OCI-LY3 (cell line): ENCODE measurements at regions not wholly inside any gene's neighbourhood (a gene's known extent, or its start where the extent isn't known, plus 50 kb on each side); places are given as distances from the start of the nearest gene placed in this dataset.

Experiments
- CTCF ChIP-seq: fragments of 200-600, 300-600 bp; sonication (generic); IDR thresholded peaks from 2 replicates; pipeline ENCODE4 v1.5.1; 2014; ENCODE audit warnings: antibody characterized with exemption, low read length, low read depth
- EZH2phosphoT487 ChIP-seq: fragments of 200-600 bp; shearing (Covaris generic); IDR thresholded peaks from 2 replicates; pipeline ENCODE4 v1.6.1; 2018; ENCODE audit warnings: antibody characterized with exemption, mixed run types, low read depth

DNA sequence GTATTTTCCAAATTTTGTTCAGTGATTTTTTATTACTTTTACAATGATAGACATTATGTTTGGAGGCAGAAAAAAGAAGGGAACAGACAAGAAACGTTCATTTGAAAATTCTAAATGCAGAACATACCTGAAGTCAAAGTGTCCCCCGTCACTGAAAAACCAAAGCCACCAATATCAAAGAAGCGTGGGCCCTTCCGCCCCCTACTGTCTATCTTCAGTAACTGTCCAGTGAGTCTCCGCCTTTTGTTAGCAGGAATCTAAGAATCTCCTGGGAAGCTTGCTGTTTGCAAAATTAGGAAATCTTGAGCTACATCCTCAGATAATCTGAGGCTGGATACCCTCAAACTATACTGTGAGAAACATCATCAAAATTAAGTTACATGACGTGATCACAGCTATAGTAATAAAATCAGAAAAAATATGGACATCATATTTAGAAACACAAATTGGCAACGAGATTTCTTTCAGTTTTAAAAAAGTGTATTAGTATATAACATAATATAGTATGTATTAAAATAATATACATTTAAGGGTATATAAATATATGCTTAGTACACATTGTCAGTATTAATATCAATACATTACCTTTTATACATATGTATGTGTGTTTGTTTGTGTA, 169.3 kb upstream of the AKR1E2 start:
- TF ChIP-seq CTCF, result peak; percentile 86
- no peak for TF ChIP-seq EZH2phosphoT487
